Activated B cell treated with CpG ODN at 0.5 μM for 24 hours (primary cell): ENCODE measurements at regions not wholly inside any gene's neighbourhood (a gene's known extent, or its start where the extent isn't known, plus 50 kb on each side); places are given as distances from the start of the nearest gene placed in this dataset.

Experiments
- ATAC-seq: fragments of 200-7000 bp; cut with Tn5 transposase; one replicate; pipeline ENCODE4 v1.10.0; 2021; ENCODE audit warnings: low read depth, mild to moderate bottlenecking, moderate library complexity
- CTCF ChIA-PET: fragments of 350-600 bp; sonication (Branson Sonifier 250); formaldehyde crosslinking; loops from one replicate; lab custom pipeline; 2021; ENCODE audit warnings: antibody characterized with exemption; lab: Charles Lee
- POLR2A ChIA-PET: fragments of 350-600 bp; sonication (Branson Sonifier 250); formaldehyde crosslinking; loops from one replicate; lab custom pipeline; 2021; ENCODE audit warnings: antibody characterized with exemption; lab: Charles Lee
- DNase-seq: peaks from one replicate; pipeline ENCODE4 v3.0.0; 2022
- H3K27ac Mint-ChIP-seq: one replicate; pipeline ENCODE4 v1.8.0; 2020; ENCODE audit warnings: mixed read lengths
- H3K27me3 Mint-ChIP-seq: one replicate; pipeline ENCODE4 v1.8.0; 2021; ENCODE audit warnings: mixed read lengths
- H3K36me3 Mint-ChIP-seq: one replicate; pipeline ENCODE4 v1.8.0; 2021; ENCODE audit warnings: low read depth, mixed read lengths
- H3K4me1 Mint-ChIP-seq: one replicate; pipeline ENCODE4 v1.8.0; 2021; ENCODE audit warnings: mixed read lengths
- H3K4me3 Mint-ChIP-seq: one replicate; pipeline ENCODE4 v1.8.0; 2020; ENCODE audit warnings: mild to moderate bottlenecking, mixed read lengths
- H3K9me3 Mint-ChIP-seq: one replicate; pipeline ENCODE4 v1.8.0; 2020; ENCODE audit warnings: mixed read lengths
- CTCF ChIP-seq: fragments of 200-600 bp; IDR thresholded peaks from one replicate; pipeline ENCODE4 v1.8.0; 2022; ENCODE audit warnings: antibody characterized with exemption, mild to moderate bottlenecking
- intact Hi-C: fragments of 100-400 bp; cut with micrococcal nuclease; formaldehyde crosslinking; loops from one replicate; pipeline ENCODE4 v1.15.1; 2024

GRCh38 chr2:18795906-18796305 is 206.5 kb upstream of the NT5C1B start:
- no peaks in the 10 kb centered on the region for H3K9me3 Mint-ChIP-seq
- ChIA-PET POLR2A (no interaction called here), CTCF (no interaction called here)
- TF ChIP-seq CTCF, result no peak
- ATAC-seq, result no peak
- intact Hi-C loops, result no loop called here
- H3K36me3 Mint-ChIP-seq, result no peaks in the 10 kb centered on the region
- H3K4me1 Mint-ChIP-seq, result no peaks in the 10 kb centered on the region
- H3K4me3 Mint-ChIP-seq, result no peak overlapping the region
- no peaks in the 10 kb centered on the region for H3K27me3 Mint-ChIP-seq
- DNase-seq, result no peak
- no peak overlapping the region for H3K27ac Mint-ChIP-seq

GRCh38 chr2:18792684-18793083 is 203.3 kb upstream of the NT5C1B start:
- no peaks in the 10 kb centered on the region for H3K4me1 Mint-ChIP-seq
- no peak overlapping the region for H3K27ac Mint-ChIP-seq
- POLR2A ChIA-PET, result no interaction called here
- TF ChIP-seq CTCF, result no peak
- H3K4me3 Mint-ChIP-seq, result no peak overlapping the region
- CTCF ChIA-PET, result no interaction called here
- H3K27me3 Mint-ChIP-seq, result no peaks in the 10 kb centered on the region
- no peaks in the 10 kb centered on the region for H3K36me3 Mint-ChIP-seq
- H3K9me3 Mint-ChIP-seq, result no peaks in the 10 kb centered on the region
- intact Hi-C loops, result no loop called here
- DNase-seq (no peak), ATAC-seq (no peak)

- Mint-ChIP-seq H3K36me3 (no peaks in the 10 kb centered on the region), H3K27ac (no peak overlapping the region), H3K4me3 (no peak overlapping the region), H3K27me3 (no peaks in the 10 kb centered on the region), H3K9me3 (no peaks in the 10 kb centered on the region), H3K4me1 (no peaks in the 10 kb centered on the region)
- CTCF ChIA-PET, result no interaction called here
- no peak for DNase-seq
- intact Hi-C loops, result no loop called here
- POLR2A ChIA-PET, result no interaction called here
- ATAC-seq, result no peak
- TF ChIP-seq CTCF, result no peak
Observed at GRCh38 chr2:18792226-18792629, 202.9 kb upstream of the NT5C1B start.

- H3K9me3 Mint-ChIP-seq, result no peaks in the 10 kb centered on the region
- intact Hi-C loops, result no loop called here
- DNase-seq, result no peak
- no peak for TF ChIP-seq CTCF
- no peak for ATAC-seq
- CTCF ChIA-PET, result no interaction called here
- no peaks in the 10 kb centered on the region for H3K36me3 Mint-ChIP-seq
- POLR2A ChIA-PET, result no interaction called here
- H3K27ac Mint-ChIP-seq, result no peak overlapping the region
- H3K4me3 Mint-ChIP-seq, result no peak overlapping the region
- no peaks in the 10 kb centered on the region for H3K27me3 Mint-ChIP-seq
- no peaks in the 10 kb centered on the region for H3K4me1 Mint-ChIP-seq
Observed at GRCh38 chr2:18791172-18791797, 201.9 kb upstream of the NT5C1B start.

GRCh38 chr2:18790509-18791171 is 201.3 kb upstream of the NT5C1B start:
- H3K9me3 Mint-ChIP-seq, result no peaks in the 10 kb centered on the region
- intact Hi-C loops, result no loop called here
- H3K27me3 Mint-ChIP-seq, result no peaks in the 10 kb centered on the region
- no peaks in the 10 kb centered on the region for H3K4me1 Mint-ChIP-seq
- ChIA-PET CTCF (no interaction called here), POLR2A (no interaction called here)
- TF ChIP-seq CTCF, result no peak
- ATAC-seq (no peak), DNase-seq (no peak)
- no peak overlapping the region for H3K27ac Mint-ChIP-seq
- H3K36me3 Mint-ChIP-seq, result no peaks in the 10 kb centered on the region
- H3K4me3 Mint-ChIP-seq, result no peak overlapping the region
